DMS53 (cell line): ENCODE measurements at regions not wholly inside any gene's neighbourhood (a gene's known extent, or its start where the extent isn't known, plus 50 kb on each side); places are given as distances from the start of the nearest gene placed in this dataset.
A peak's percentile ranks its signal among the peaks of the same experiment; 100 is the strongest.

Experiments
- DNase-seq: peaks from one replicate; lab custom pipeline; 2025; lab: John Stamatoyannopoulos, UW

- no peak for DNase-seq
These were observed 160.8 kb upstream of the GYPC start for GRCh38 chr2:126495189-126495588.

GRCh38 chr2:126496493-126496892, 159.5 kb upstream of the GYPC start:
- no peak for DNase-seq

GRCh38 chr2:126503476-126503875, 152.5 kb upstream of the GYPC start:
- DNase-seq: no peak

- DNase-seq: no peak
These were observed 151.0 kb upstream of the GYPC start for GRCh38 chr2:126504949-126505348.

GRCh38 chr2:126506786-126507185, 149.2 kb upstream of the GYPC start:
- DNase-seq: no peak

- no peak for DNase-seq
These were observed 148.5 kb upstream of the GYPC start for GRCh38 chr2:126507425-126507911.

GRCh38 chr2:126510356-126510755, 145.6 kb upstream of the GYPC start:
- no peak for DNase-seq

GRCh38 chr2:126510960-126511359, 145.0 kb upstream of the GYPC start:
- DNase-seq: no peak

- no peak for DNase-seq
These were observed 143.9 kb upstream of the GYPC start for GRCh38 chr2:126512026-126512425.

- no peak for DNase-seq
These were observed 142.9 kb upstream of the GYPC start for GRCh38 chr2:126513033-126513432.

GRCh38 chr2:126515471-126515870, 140.5 kb upstream of the GYPC start:
- no peak for DNase-seq

GRCh38 chr2:126518196-126518595, 137.8 kb upstream of the GYPC start:
- DNase-seq: no peak

GRCh38 chr2:126527836-126528490, 128.0 kb upstream of the GYPC start:
- DNase-seq: peak; percentile 78

GRCh38 chr2:126531029-126531428, 124.9 kb upstream of the GYPC start:
- no peak for DNase-seq

GRCh38 chr2:126534478-126534877, 121.5 kb upstream of the GYPC start:
- no peak for DNase-seq

- no peak for DNase-seq
These were observed 120.5 kb upstream of the GYPC start for GRCh38 chr2:126535408-126535807.

- no peak for DNase-seq
These were observed 119.3 kb upstream of the GYPC start for GRCh38 chr2:126536605-126537200.

GRCh38 chr2:126539101-126539500, 116.9 kb upstream of the GYPC start:
- no peak for DNase-seq

- DNase-seq: no peak
These were observed 113.7 kb upstream of the GYPC start for GRCh38 chr2:126542247-126542646.

GRCh38 chr2:126543081-126543480, 112.9 kb upstream of the GYPC start:
- peak; percentile 50 for DNase-seq

GRCh38 chr2:126558029-126558428, 97.9 kb upstream of the GYPC start:
- DNase-seq: no peak

- DNase-seq: no peak
These were observed 87.2 kb upstream of the GYPC start for GRCh38 chr2:126568734-126569133.

GRCh38 chr2:126571403-126571802, 84.6 kb upstream of the GYPC start:
- peak; percentile 11 for DNase-seq

- DNase-seq: no peak
These were observed 80.3 kb upstream of the GYPC start for GRCh38 chr2:126575631-126576030.
